Uterus (tissue), 3 donors: ENCODE measurements at regions not wholly inside any gene's neighbourhood (a gene's known extent, or its start where the extent isn't known, plus 50 kb on each side); places are given as distances from the start of the nearest gene placed in this dataset.

Source experiments
- DNase-seq, 2 donors: peaks; one replicate each; pipeline ENCODE4 v3.0.0-alpha.2; 2019 to 2020
- H3K27ac ChIP-seq, 2 donors: fragments of 200-600 bp; sonication (generic); 1 replicate in 1 of 2; 2 replicates in 1 of 2; pipeline ENCODE4 v1.5.1; 2016 to 2018
- H3K27me3 ChIP-seq, 2 donors: fragments of 200-600 bp; sonication (generic); one replicate each; pipeline ENCODE4 v1.5.1; 2018 to 2019; ENCODE audit warnings: control low read depth in 1 of 2
- H3K36me3 ChIP-seq, 2 donors: fragments of 200-600 bp; sonication (generic); one replicate each; pipeline ENCODE4 v1.5.1; 2019; ENCODE audit warnings: control low read depth in 1 of 2
- H3K4me1 ChIP-seq, 2 donors: fragments of 200-600 bp; sonication (generic); one replicate each; pipeline ENCODE4 v1.5.1; 2018 to 2019; ENCODE audit warnings: control low read depth in 1 of 2
- H3K4me3 ChIP-seq, 2 donors: fragments of 200-600 bp; sonication (generic); 1 replicate in 1 of 2; 2 replicates in 1 of 2; pipeline ENCODE4 v1.5.1; 2018 to 2019; ENCODE audit warnings: mild to moderate bottlenecking in 1 of 2
- H3K9me3 ChIP-seq, 2 donors: fragments of 200-600 bp; sonication (generic); one replicate each; pipeline ENCODE4 v1.5.1; 2019; ENCODE audit warnings: control low read depth in 1 of 2
- CTCF ChIP-seq, 4 experiments: fragments of 200-600 bp in 2 of 4; fragments of 450-650 bp in 2 of 4; sonication (generic) in 2 of 4; IDR thresholded peaks; one replicate each; pipeline ENCODE4 v1.5.1; 2016 to 2019; ENCODE audit warnings: antibody characterized with exemption in 4 of 4, mild to moderate bottlenecking in 2 of 4, moderate library complexity in 1 of 4
- POLR2A ChIP-seq, 2 donors: fragments of 450-650 bp; IDR thresholded peaks; one replicate each; pipeline ENCODE4 v1.6.1; 2016; ENCODE audit warnings: antibody characterized with exemption in 2 of 2, mild to moderate bottlenecking in 1 of 2, moderate library complexity in 1 of 2
- intact Hi-C: fragments of 100-400 bp; cut with DNase I; formaldehyde crosslinking; loops from one replicate; pipeline ENCODE4 v1.15.1; 2023; ENCODE audit warnings: low total_unique reads
- donor health status: DM: yes; HTN: yes; CAD: no.

GRCh38 chr4:132839070-132839469 is 310.0 kb upstream of the PCDH10 start:
- TF ChIP-seq CTCF (IDR thresholded peaks at IDR 0.05) (no peak), POLR2A (IDR thresholded peaks at IDR 0.05) (no peak)
- no peak overlapping the region for H3K27ac ChIP-seq
- intact Hi-C loops: no loop called here
- no peak for DNase-seq
- no peaks in the 10 kb centered on the region for H3K4me1 ChIP-seq
- H3K4me3 ChIP-seq: no peak overlapping the region
- no peaks in the 10 kb centered on the region for H3K36me3 ChIP-seq
- H3K27me3 ChIP-seq: no peaks in the 10 kb centered on the region
- no peaks in the 10 kb centered on the region for H3K9me3 ChIP-seq

GRCh38 chr4:132859929-132860328 is 289.2 kb upstream of the PCDH10 start:
- no peak overlapping the region for H3K27ac ChIP-seq
- DNase-seq: no peak
- no peaks in the 10 kb centered on the region for H3K36me3 ChIP-seq
- TF ChIP-seq POLR2A (IDR thresholded peaks at IDR 0.05) (no peak), CTCF (IDR thresholded peaks at IDR 0.05) (no peak)
- intact Hi-C loops: no loop called here
- H3K4me1 ChIP-seq: no peaks in the 10 kb centered on the region
- H3K27me3 ChIP-seq: no peaks in the 10 kb centered on the region
- no peak overlapping the region for H3K4me3 ChIP-seq
- no peaks in the 10 kb centered on the region for H3K9me3 ChIP-seq

- intact Hi-C loops: no loop called here
- Histone ChIP-seq H3K27me3 (no peaks in the 10 kb centered on the region), H3K27ac (no peak overlapping the region), H3K4me1 (no peaks in the 10 kb centered on the region), H3K9me3 (no peaks in the 10 kb centered on the region), H3K4me3 (no peak overlapping the region), H3K36me3 (no peaks in the 10 kb centered on the region)
- DNase-seq: no peak
- TF ChIP-seq CTCF (IDR thresholded peaks at IDR 0.05) (no peak), POLR2A (IDR thresholded peaks at IDR 0.05) (no peak)
These were observed 288.1 kb upstream of the PCDH10 start for GRCh38 chr4:132860976-132861375.

GRCh38 chr4:132863619-132864018 is 285.5 kb upstream of the PCDH10 start:
- intact Hi-C loops: no loop called here
- no peaks in the 10 kb centered on the region for H3K9me3 ChIP-seq
- no peak overlapping the region for H3K27ac ChIP-seq
- H3K27me3 ChIP-seq: no peaks in the 10 kb centered on the region
- no peak overlapping the region for H3K4me3 ChIP-seq
- no peaks in the 10 kb centered on the region for H3K36me3 ChIP-seq
- no peak for TF ChIP-seq CTCF (IDR thresholded peaks at IDR 0.05)
- no peak for TF ChIP-seq POLR2A (IDR thresholded peaks at IDR 0.05)
- H3K4me1 ChIP-seq: no peaks in the 10 kb centered on the region
- DNase-seq: no peak

GRCh38 chr4:132865458-132865857 is 283.6 kb upstream of the PCDH10 start:
- H3K4me1 ChIP-seq: no peaks in the 10 kb centered on the region
- no peaks in the 10 kb centered on the region for H3K27me3 ChIP-seq
- no peak overlapping the region for H3K27ac ChIP-seq
- H3K9me3 ChIP-seq: no peaks in the 10 kb centered on the region
- intact Hi-C loops: no loop called here
- TF ChIP-seq CTCF (IDR thresholded peaks at IDR 0.05) (no peak), POLR2A (IDR thresholded peaks at IDR 0.05) (no peak)
- no peak for DNase-seq
- H3K36me3 ChIP-seq: no peaks in the 10 kb centered on the region
- no peak overlapping the region for H3K4me3 ChIP-seq
